ENCODE measurements at regions not wholly inside any gene's neighbourhood (a gene's known extent, or its start where the extent isn't known, plus 50 kb on each side); places are given as distances from the start of the nearest gene placed in this dataset.
A peak's percentile ranks its signal among the peaks of the same experiment; 100 is the strongest.
"Not testable (repeated sequence)": the region's sequence is repeated elsewhere in the genome, so short reads cannot be mapped to it uniquely, and the experiment has no call there.

- Histone ChIP-seq H3K27me3 (no peaks in the 10 kb centered on the region), H3K4me1 (peaks cover 0 to 8% (median 0%) of the 10 kb centered on the region in 10 experiments; a peak in 1 of 20 replicates), H3K27ac (no peak overlapping the region), H3K36me3 (no peaks in the 10 kb centered on the region), H3K4me2 (no peak overlapping the region), H3K9me3 (replicated peaks in 1 of 11) (no peaks in the 10 kb centered on the region), H3K4me3 (no peak overlapping the region), H3K9ac (no peak overlapping the region), H4K20me1 (no peaks in the 10 kb centered on the region)
- TF ChIP-seq Cebpa-rat (IDR thresholded peaks at IDR 0.05) = no peak
Measured at GRCh38 chr9:30250872-30251271, 2133.6 kb upstream of the ACO1 start.

- Histone ChIP-seq H3K36me3 (no peaks in the 10 kb centered on the region), H3K4me2 (no peak overlapping the region), H4K20me1 (no peaks in the 10 kb centered on the region), H3K4me1 (no peaks in the 10 kb centered on the region), H3K27me3 (no peaks in the 10 kb centered on the region), H3K9ac (no peak overlapping the region), H3K27ac (no peak overlapping the region), H3K9me3 (replicated peaks in 1 of 11) (peaks cover 0 to 16% (median 5%) of the 10 kb centered on the region in 11 experiments; a peak in 8 of 22 replicates), H3K4me3 (no peak overlapping the region)
- no peak for TF ChIP-seq Cebpa-rat (IDR thresholded peaks at IDR 0.05)
Measured at GRCh38 chr9:30258094-30258493, 2126.3 kb upstream of the ACO1 start.

- no peaks in the 10 kb centered on the region; a peak in 1 of 22 replicates for H4K20me1 ChIP-seq
- H3K4me2 ChIP-seq = peak overlapping the region; percentile 61 to 82 (median 74)
- peaks cover 0 to 17% (median 0%) of the 10 kb centered on the region in 11 experiments; a peak in 7 of 22 replicates for H3K27me3 ChIP-seq
- H3K9ac ChIP-seq = no peak overlapping the region
- no peaks in the 10 kb centered on the region for H3K36me3 ChIP-seq
- H3K9me3 ChIP-seq (replicated peaks in 1 of 11) = peaks cover 0 to 24% (median 7%) of the 10 kb centered on the region in 11 experiments; a peak in 11 of 22 replicates
- no peak overlapping the region for H3K27ac ChIP-seq
- H3K4me3 ChIP-seq = no peak overlapping the region
- no peak for TF ChIP-seq Cebpa-rat (IDR thresholded peaks at IDR 0.05)
- H3K4me1 ChIP-seq = peaks cover 31 to 43% (median 35%) of the 10 kb centered on the region in 10 experiments
Measured at GRCh38 chr9:30280229-30280900, 2104.1 kb upstream of the ACO1 start.

- no peak overlapping the region for H3K9ac ChIP-seq
- no peaks in the 10 kb centered on the region for H3K36me3 ChIP-seq
- TF ChIP-seq Cebpa-rat (IDR thresholded peaks at IDR 0.05) = no peak
- H4K20me1 ChIP-seq = no peaks in the 10 kb centered on the region
- peaks cover 0 to 15% (median 4%) of the 10 kb centered on the region in 10 experiments; a peak in 8 of 20 replicates for H3K4me1 ChIP-seq
- no peak overlapping the region for H3K27ac ChIP-seq
- H3K4me3 ChIP-seq = no peak overlapping the region
- no peak overlapping the region for H3K4me2 ChIP-seq
- no peaks in the 10 kb centered on the region for H3K27me3 ChIP-seq
- peaks cover 0 to 13% (median 0%) of the 10 kb centered on the region in 11 experiments; a peak in 4 of 22 replicates for H3K9me3 ChIP-seq (replicated peaks in 1 of 11)
Measured at GRCh38 chr9:30289435-30289834, 2095.0 kb upstream of the ACO1 start.

- peaks cover 0 to 13% (median 0%) of the 10 kb centered on the region in 11 experiments; a peak in 4 of 22 replicates for H3K9me3 ChIP-seq (replicated peaks in 1 of 11)
- H3K27me3 ChIP-seq, H4K20me1 ChIP-seq, H3K27ac ChIP-seq, H3K36me3 ChIP-seq, H3K4me3 ChIP-seq, H3K9ac ChIP-seq: not testable (repeated sequence)
- peak overlapping the region in 2 of 11 experiments; percentile 42 to 43; a peak in 2 of 22 replicates for H3K4me2 ChIP-seq
- H3K4me1 ChIP-seq = peaks cover 0 to 15% (median 4%) of the 10 kb centered on the region in 10 experiments; a peak in 8 of 20 replicates
Measured at GRCh38 chr9:30292026-30292425, 2092.4 kb upstream of the ACO1 start.

- no peaks in the 10 kb centered on the region for H4K20me1 ChIP-seq
- H3K27ac ChIP-seq = no peak overlapping the region
- no peak for TF ChIP-seq Cebpa-rat (IDR thresholded peaks at IDR 0.05)
- H3K4me1 ChIP-seq = peaks cover 0 to 15% (median 4%) of the 10 kb centered on the region in 10 experiments; a peak in 8 of 20 replicates
- H3K9ac ChIP-seq = no peak overlapping the region
- no peaks in the 10 kb centered on the region for H3K36me3 ChIP-seq
- H3K27me3 ChIP-seq = no peaks in the 10 kb centered on the region
- no peak overlapping the region for H3K4me3 ChIP-seq
- peak overlapping the region in 5 of 11 experiments; percentile 23 to 43 (median 38); a peak in 5 of 22 replicates for H3K4me2 ChIP-seq
- H3K9me3 ChIP-seq (replicated peaks in 1 of 11) = peaks cover 0 to 13% (median 0%) of the 10 kb centered on the region in 11 experiments; a peak in 4 of 22 replicates
Measured at GRCh38 chr9:30293231-30293630, 2091.2 kb upstream of the ACO1 start.

GRCh38 chr9:30299126-30299780, 2085.2 kb upstream of the ACO1 start:
- H3K36me3 ChIP-seq = no peaks in the 10 kb centered on the region

GRCh38 chr9:30301271-30301963, 2083.0 kb upstream of the ACO1 start:
- peak overlapping the region; percentile 72 to 96 (median 92) for H3K27ac ChIP-seq
- no peaks in the 10 kb centered on the region for H3K36me3 ChIP-seq
- H3K27me3 ChIP-seq = no peaks in the 10 kb centered on the region
- peak in 9 of 11 experiments; percentile 60 to 93 (median 80); a peak in 16 of 22 replicates for TF ChIP-seq Cebpa-rat (IDR thresholded peaks at IDR 0.05)
- peak overlapping the region; percentile 57 to 73 (median 65) for H3K4me2 ChIP-seq
- H3K4me3 ChIP-seq = peak overlapping the region in 2 of 10 experiments; percentile 21 to 26; a peak in 2 of 20 replicates
- peak overlapping the region; percentile 33 to 85 (median 75); a peak in 19 of 22 replicates for H3K9ac ChIP-seq
- peaks cover 6 to 34% (median 15%) of the 10 kb centered on the region in 11 experiments; a peak in 18 of 22 replicates for H3K9me3 ChIP-seq (replicated peaks in 1 of 11)
- H4K20me1 ChIP-seq = no peaks in the 10 kb centered on the region
- peaks cover 19 to 28% (median 25%) of the 10 kb centered on the region in 10 experiments; a peak in 19 of 20 replicates for H3K4me1 ChIP-seq

More at GRCh38 chr9:30299126-30299780, 2085.2 kb upstream of the ACO1 start:
- Histone ChIP-seq H3K27ac (peak overlapping the region in 7 of 11 experiments; percentile 6 to 92 (median 48); a peak in 10 of 22 replicates), H4K20me1 (no peaks in the 10 kb centered on the region), H3K4me3 (no peak overlapping the region), H3K9me3 (replicated peaks in 1 of 11) (peaks cover 6 to 34% (median 15%) of the 10 kb centered on the region in 11 experiments; a peak in 18 of 22 replicates), H3K4me2 (no peak overlapping the region), H3K27me3 (no peaks in the 10 kb centered on the region), H3K4me1 (peaks cover 19 to 28% (median 25%) of the 10 kb centered on the region in 10 experiments; a peak in 19 of 20 replicates), H3K9ac (no peak overlapping the region)
- no peak for TF ChIP-seq Cebpa-rat (IDR thresholded peaks at IDR 0.05)
